B cell (primary cell): ENCODE measurements at regions not wholly inside any gene's neighbourhood (a gene's known extent, or its start where the extent isn't known, plus 50 kb on each side); places are given as distances from the start of the nearest gene placed in this dataset.
"Not testable (repeated sequence)": the region's sequence is repeated elsewhere in the genome, so short reads cannot be mapped to it uniquely, and the experiment has no call there.

Source experiments
- ATAC-seq: fragments of 200-7000 bp; cut with Tn5 transposase; one replicate; pipeline ENCODE4 v1.10.0; 2021; ENCODE audit warnings: low read depth, mild to moderate bottlenecking, moderate number of reproducible peaks, moderate library complexity
- CTCF ChIA-PET: fragments of 350-600 bp; sonication (Branson Sonifier 250); formaldehyde crosslinking; loops from one replicate; lab custom pipeline; 2021; ENCODE audit warnings: antibody characterized with exemption, inconsistent platforms; lab: Charles Lee
- POLR2A ChIA-PET: fragments of 350-600 bp; sonication (Branson Sonifier 250); formaldehyde crosslinking; loops from one replicate; lab custom pipeline; 2021; ENCODE audit warnings: antibody characterized with exemption; lab: Charles Lee
- DNase-seq: peaks from one replicate; pipeline ENCODE4 v3.0.0; 2013
- H2AFZ ChIP-seq: 2 replicates; pipeline ENCODE4 v1.6.1; 2012; ENCODE audit warnings: mild to moderate bottlenecking, low read depth, low read length; ENCODE audit not compliant: insufficient read depth, poor library complexity, severe bottlenecking
- H3K27ac ChIP-seq, 2 donors: 1 replicate in 1 of 2; 2 replicates in 1 of 2; pipeline ENCODE4 v1.5.1; 2012 to 2013; ENCODE audit warnings: low read length in 2 of 2, mild to moderate bottlenecking in 2 of 2, moderate library complexity in 1 of 2
- H3K27me3 ChIP-seq, 4 experiments: fragments of 200-600 bp in 1 of 4; sonication (generic) in 1 of 4; replicated peaks in 1 of 4; 1 replicate in 2 of 4; 2 replicates in 2 of 4; pipeline versions ENCODE4 v1.6.1 to v1.7.0; 2013 to 2016; ENCODE audit warnings: low read length in 3 of 4, mild to moderate bottlenecking in 2 of 4, mixed read lengths in 1 of 4, moderate library complexity in 1 of 4; ENCODE audit not compliant: insufficient read depth in 4 of 4, control insufficient read depth in 3 of 4; ENCODE audit errors: control extremely low read depth in 1 of 4
- H3K36me3 ChIP-seq, 2 experiments: replicated peaks in 1 of 2; 1 replicate in 1 of 2; 2 replicates in 1 of 2; pipeline versions ENCODE4 v1.6.1 to v1.7.1; 2013; ENCODE audit warnings: low read length in 1 of 2; ENCODE audit not compliant: insufficient read depth in 2 of 2, control insufficient read depth in 1 of 2; ENCODE audit errors: control extremely low read depth in 1 of 2, extremely low read depth in 1 of 2
- H3K4me1 ChIP-seq, 2 donors: fragments of 200-600 bp in 1 of 2; sonication (generic) in 1 of 2; 1 replicate in 1 of 2; 2 replicates in 1 of 2; pipeline versions ENCODE4 v1.5.1 to v1.6.1; 2013 to 2017; ENCODE audit warnings: low read length in 2 of 2; ENCODE audit not compliant: control insufficient read depth in 2 of 2, insufficient read depth in 2 of 2
- H3K4me2 ChIP-seq: replicated peaks from 2 replicates; pipeline ENCODE3; 2012; ENCODE audit warnings: mild to moderate bottlenecking, low read depth, low read length; ENCODE audit not compliant: poor library complexity, severe bottlenecking
- H3K4me3 ChIP-seq, 5 experiments: fragments of 200-600 bp in 1 of 5; sonication (generic) in 1 of 5; 1 replicate in 3 of 5; 2 replicates in 2 of 5; pipeline versions ENCODE4 v1.5.1 to v1.7.0; 2011 to 2016; ENCODE audit warnings: low read length in 4 of 5, mild to moderate bottlenecking in 4 of 5, low read depth in 2 of 5, control low read depth in 1 of 5, moderate library complexity in 1 of 5; ENCODE audit not compliant: insufficient read depth in 1 of 5; ENCODE audit errors: control extremely low read depth in 1 of 5, extremely low read depth in 1 of 5
- H3K79me2 ChIP-seq: fragments of 200-600 bp; sonication (generic); one replicate; pipeline ENCODE4 v1.6.0; 2016; ENCODE audit warnings: low read length; ENCODE audit not compliant: control insufficient read depth, insufficient read depth
- H3K9ac ChIP-seq: fragments of 200-600 bp; sonication (generic); 2 replicates; pipeline ENCODE4 v1.6.1; 2017; ENCODE audit warnings: mild to moderate bottlenecking, low read length, moderate library complexity
- H3K9me3 ChIP-seq, 3 donors: one replicate each; pipeline versions ENCODE4 v1.6.1 to v1.7.1; 2013; ENCODE audit warnings: low read length in 2 of 3; ENCODE audit not compliant: control insufficient read depth in 2 of 3, insufficient read depth in 1 of 3; ENCODE audit errors: control extremely low read depth in 1 of 3
- H4K20me1 ChIP-seq: 2 replicates; pipeline ENCODE4 v1.6.0; 2012; ENCODE audit warnings: mild to moderate bottlenecking, low read length; ENCODE audit not compliant: insufficient read depth, control insufficient read depth, poor library complexity, severe bottlenecking
- H3K27ac Mint-ChIP-seq: one replicate; pipeline ENCODE4 v1.8.0; 2021; ENCODE audit warnings: mixed read lengths
- H3K27me3 Mint-ChIP-seq: one replicate; pipeline ENCODE4 v1.8.0; 2021; ENCODE audit warnings: mixed read lengths
- H3K4me1 Mint-ChIP-seq: one replicate; pipeline ENCODE4 v1.8.0; 2021; ENCODE audit warnings: mixed read lengths
- H3K4me3 Mint-ChIP-seq: one replicate; pipeline ENCODE4 v1.8.0; 2021; ENCODE audit warnings: mixed read lengths
- H3K9me3 Mint-ChIP-seq: one replicate; pipeline ENCODE4 v1.8.0; 2022; ENCODE audit warnings: mixed read lengths; ENCODE audit not compliant: insufficient read depth
- CTCF ChIP-seq: fragments of 200-600 bp; IDR thresholded peaks from one replicate; pipeline ENCODE4 v1.8.0; 2022; ENCODE audit warnings: antibody characterized with exemption, mild to moderate bottlenecking
- EZH2 ChIP-seq: IDR thresholded peaks from 2 replicates; pipeline ENCODE4 v1.6.1; 2012; ENCODE audit warnings: borderline replicate concordance, low read depth, mild to moderate bottlenecking, moderate library complexity, low read length; ENCODE audit not compliant: insufficient read depth, poor library complexity, severe bottlenecking
- WGBS: methylation state at CpG from one replicate; pipeline ENCODE4 v1.1.5; 2013; ENCODE audit warnings: missing lambda C conversion rate; ENCODE audit not compliant: insufficient coverage; 5-methylcytosine and 5-hydroxymethylcytosine counted together
- intact Hi-C: fragments of 100-400 bp; cut with micrococcal nuclease; formaldehyde crosslinking; loops from one replicate; pipeline ENCODE4 v1.10.0; 2022

- CTCF ChIA-PET, result no interaction called here
- H3K27me3 ChIP-seq, result no peaks in the 10 kb centered on the region
These were observed 531.1 kb upstream of the STEAP1 start for GRCh38 chr7:89623018-89623672.

GRCh38 chr7:89624155-89624554, 530.1 kb upstream of the STEAP1 start:
- H3K79me2 ChIP-seq, ATAC-seq, H3K9me3 ChIP-seq, H3K4me2 ChIP-seq, H3K4me3 ChIP-seq, H3K4me1 Mint-ChIP-seq, CTCF ChIA-PET, H3K4me3 Mint-ChIP-seq, DNase-seq, H3K4me1 ChIP-seq, H3K9ac ChIP-seq, H3K9me3 Mint-ChIP-seq, POLR2A ChIA-PET, intact Hi-C loops, H4K20me1 ChIP-seq, H3K27me3 Mint-ChIP-seq, H3K36me3 ChIP-seq, H3K27me3 ChIP-seq, H3K27ac Mint-ChIP-seq, H3K27ac ChIP-seq, H2AFZ ChIP-seq: not testable (repeated sequence)
- 84% methylated on average over 2 of the region's 5 CpGs for WGBS

More at GRCh38 chr7:89623018-89623672, 531.1 kb upstream of the STEAP1 start:
- Histone ChIP-seq H3K79me2 (no peaks in the 10 kb centered on the region), H3K9me3 (peaks cover 0 to 4% (median 0%) of the 10 kb centered on the region in 3 donors), H3K9ac (no peak overlapping the region), H3K4me3 (no peak overlapping the region), H3K4me1 (no peaks in the 10 kb centered on the region), H3K4me2 (no peak overlapping the region), H3K27ac (no peak overlapping the region), H2AFZ (no peak overlapping the region), H4K20me1 (no peaks in the 10 kb centered on the region), H3K36me3 (no peaks in the 10 kb centered on the region)
- TF ChIP-seq CTCF, result peak; percentile 15
- TF ChIP-seq EZH2, result no peak
- POLR2A ChIA-PET, result no interaction called here
- Mint-ChIP-seq H3K27ac (no peak overlapping the region), H3K9me3 (no peaks in the 10 kb centered on the region), H3K27me3 (no peaks in the 10 kb centered on the region), H3K4me1 (no peaks in the 10 kb centered on the region), H3K4me3 (no peak overlapping the region)
- DNase-seq, result no peak
- no peak for ATAC-seq
- intact Hi-C loops, result no loop called here
- WGBS, result no CpG with 5 or more reads among the region's 1 CpG
